GM12865 (cell line): ENCODE measurements at regions not wholly inside any gene's neighbourhood (a gene's known extent, or its start where the extent isn't known, plus 50 kb on each side); places are given as distances from the start of the nearest gene placed in this dataset.

Experiments used
- DNase-seq: peaks from one replicate; pipeline ENCODE4 v3.0.0; 2010; ENCODE audit warnings: low read depth
- H3K4me3 ChIP-seq: 2 replicates; pipeline ENCODE4 v1.5.1; 2011; ENCODE audit warnings: mild to moderate bottlenecking, low read depth, low read length, control low read depth
- TF ChIP-seq, protein P1 (sequence below): IDR thresholded peaks from 2 replicates; pipeline ENCODE4 v1.5.1; 2011; ENCODE audit warnings: low read length, control low read depth, low read depth, inconsistent platforms; ENCODE audit not compliant: insufficient read depth; ENCODE audit errors: missing control alignments

DNA sequence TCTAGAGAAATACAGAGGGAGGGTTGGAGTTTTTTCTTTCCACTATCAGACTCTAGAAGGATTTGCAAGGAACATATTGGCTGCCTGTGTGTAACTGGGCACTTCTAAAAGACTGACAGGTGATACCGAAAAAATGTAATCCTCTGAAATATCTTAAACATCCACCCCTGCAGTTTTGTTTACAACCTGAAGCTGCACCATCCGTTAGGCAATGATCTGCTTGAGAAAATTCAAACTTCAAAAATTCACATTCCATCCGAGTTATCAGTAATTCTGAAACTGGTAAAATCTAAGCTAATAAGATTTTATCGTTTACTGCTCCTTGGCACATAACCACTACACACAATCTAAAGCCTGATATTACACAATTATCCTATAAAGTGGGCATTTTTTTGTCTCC, 528.6 kb downstream of the FUT8 start:
- TF ChIP-seq, protein P1, sequence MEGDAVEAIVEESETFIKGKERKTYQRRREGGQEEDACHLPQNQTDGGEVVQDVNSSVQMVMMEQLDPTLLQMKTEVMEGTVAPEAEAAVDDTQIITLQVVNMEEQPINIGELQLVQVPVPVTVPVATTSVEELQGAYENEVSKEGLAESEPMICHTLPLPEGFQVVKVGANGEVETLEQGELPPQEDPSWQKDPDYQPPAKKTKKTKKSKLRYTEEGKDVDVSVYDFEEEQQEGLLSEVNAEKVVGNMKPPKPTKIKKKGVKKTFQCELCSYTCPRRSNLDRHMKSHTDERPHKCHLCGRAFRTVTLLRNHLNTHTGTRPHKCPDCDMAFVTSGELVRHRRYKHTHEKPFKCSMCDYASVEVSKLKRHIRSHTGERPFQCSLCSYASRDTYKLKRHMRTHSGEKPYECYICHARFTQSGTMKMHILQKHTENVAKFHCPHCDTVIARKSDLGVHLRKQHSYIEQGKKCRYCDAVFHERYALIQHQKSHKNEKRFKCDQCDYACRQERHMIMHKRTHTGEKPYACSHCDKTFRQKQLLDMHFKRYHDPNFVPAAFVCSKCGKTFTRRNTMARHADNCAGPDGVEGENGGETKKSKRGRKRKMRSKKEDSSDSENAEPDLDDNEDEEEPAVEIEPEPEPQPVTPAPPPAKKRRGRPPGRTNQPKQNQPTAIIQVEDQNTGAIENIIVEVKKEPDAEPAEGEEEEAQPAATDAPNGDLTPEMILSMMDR = no peak
- no peak overlapping the region for H3K4me3 ChIP-seq
- no peak for DNase-seq

DNA sequence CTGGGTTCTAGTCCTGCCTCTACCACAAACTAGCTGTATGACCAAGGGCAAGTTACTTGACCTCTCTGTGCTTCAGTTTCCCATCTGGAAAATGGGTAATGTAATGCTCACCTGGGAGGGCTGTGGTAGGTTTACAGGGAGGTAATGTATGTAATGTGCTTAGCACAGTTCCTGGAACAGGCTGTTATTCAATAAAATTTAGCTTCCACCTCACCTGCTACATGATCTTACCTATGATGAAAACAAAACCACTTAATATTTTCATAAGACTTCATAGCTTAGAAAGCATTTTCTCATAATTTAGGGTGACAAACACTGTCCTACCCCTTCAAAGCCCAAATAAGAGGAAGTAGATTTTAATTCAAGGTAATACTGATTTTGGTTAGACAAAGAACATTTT, 530.6 kb downstream of the FUT8 start:
- no peak overlapping the region for H3K4me3 ChIP-seq
- no peak for DNase-seq
- TF ChIP-seq, protein P1 = no peak

DNA sequence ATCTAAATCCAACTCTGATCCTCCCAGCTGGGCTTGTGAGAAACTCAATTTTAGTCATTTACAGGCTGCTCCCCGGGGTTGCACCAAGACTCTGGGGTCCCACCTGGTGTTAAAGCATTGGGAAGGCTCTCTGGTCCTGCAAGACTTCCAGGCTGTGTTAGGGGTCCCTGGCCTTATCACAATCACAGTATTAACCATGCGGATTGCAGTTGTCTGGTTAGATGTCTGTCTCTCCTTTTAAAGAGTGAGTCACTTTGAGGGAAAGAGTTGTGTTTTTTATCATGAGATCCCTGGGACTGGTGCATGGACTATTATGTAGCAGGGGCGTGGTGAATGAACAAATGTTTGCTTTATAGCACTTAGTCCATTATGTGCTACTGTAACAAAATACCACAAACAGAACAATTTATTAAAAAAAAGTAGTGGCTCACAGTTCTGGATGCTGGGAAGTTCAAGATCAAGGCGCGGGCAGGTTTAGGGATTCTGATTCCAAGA, 531.4 kb downstream of the FUT8 start:
- no peak overlapping the region for H3K4me3 ChIP-seq
- TF ChIP-seq, protein P1 = no peak
- DNase-seq = no peak

DNA sequence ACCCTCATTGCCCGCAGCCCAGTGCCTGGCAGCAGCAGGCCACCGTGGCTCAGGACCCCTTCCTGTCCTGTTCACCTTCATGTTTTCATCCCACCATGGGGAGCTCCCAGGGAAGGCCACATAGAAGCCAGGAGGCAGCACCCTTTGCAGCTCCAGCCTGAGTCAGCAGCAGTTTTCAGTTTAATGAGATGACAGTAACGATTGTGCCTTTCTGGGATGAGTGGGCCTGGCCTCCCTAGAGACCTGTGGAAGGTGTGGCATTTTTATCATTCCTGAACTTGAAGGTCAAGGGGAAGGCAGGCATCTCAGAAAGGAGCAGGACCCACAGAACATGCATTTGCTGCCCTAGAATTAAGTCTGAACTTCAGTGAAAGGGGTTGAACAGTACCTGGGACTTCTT, 532.8 kb downstream of the FUT8 start:
- no peak overlapping the region for H3K4me3 ChIP-seq
- no peak for DNase-seq
- TF ChIP-seq, protein P1 = no peak

DNA sequence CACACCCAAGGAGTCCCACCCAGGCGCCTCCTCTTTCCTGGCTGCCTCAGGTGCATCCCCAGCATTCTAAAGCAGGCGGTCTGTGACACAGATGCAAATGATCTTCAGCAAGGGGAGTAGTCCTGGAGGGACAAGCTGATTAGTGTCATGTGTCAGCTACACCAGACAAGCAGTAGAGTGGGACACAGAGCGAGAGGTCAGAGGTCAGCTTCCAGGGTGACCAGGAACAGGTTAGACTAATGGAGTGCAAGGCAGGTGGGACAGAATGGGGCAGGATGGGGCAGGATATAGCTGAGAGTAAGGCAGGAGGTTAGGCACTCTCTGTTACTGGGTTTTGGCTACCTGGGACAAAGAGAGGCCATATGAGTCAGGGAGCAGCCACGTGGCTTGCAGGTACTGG, 534.0 kb downstream of the FUT8 start:
- H3K4me3 ChIP-seq = no peak overlapping the region
- DNase-seq = no peak
- TF ChIP-seq, protein P1 = no peak

DNA sequence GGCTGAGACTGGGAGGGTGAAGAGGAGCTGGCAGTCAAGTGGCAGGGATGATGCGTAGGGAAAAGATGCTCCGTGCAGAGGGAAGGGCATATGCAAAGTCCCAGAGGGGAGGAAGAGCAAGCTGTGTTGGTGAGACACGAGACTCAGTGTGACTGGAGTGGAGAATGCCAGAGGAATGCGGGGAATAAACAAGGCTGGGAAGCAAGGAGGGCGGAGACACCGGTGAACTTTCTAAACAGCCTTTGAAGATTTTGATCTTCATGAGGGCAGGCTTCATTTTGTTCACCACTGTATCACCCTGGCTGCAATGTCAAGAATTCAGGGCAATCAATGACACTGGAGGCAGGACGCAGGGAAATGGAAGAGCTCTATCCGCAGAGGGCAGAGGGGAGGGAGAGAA, 535.8 kb downstream of the FUT8 start:
- no peak for DNase-seq
- TF ChIP-seq, protein P1 = no peak

More for the DNA sequence above, 535.8 kb downstream of the FUT8 start:
- no peak overlapping the region for H3K4me3 ChIP-seq
